OCI-LY3 (cell line): ENCODE measurements at regions not wholly inside any gene's neighbourhood (a gene's known extent, or its start where the extent isn't known, plus 50 kb on each side); places are given as distances from the start of the nearest gene placed in this dataset.

Source experiments
- CTCF ChIP-seq: fragments of 200-600, 300-600 bp; sonication (generic); IDR thresholded peaks from 2 replicates; pipeline ENCODE4 v1.5.1; 2014; ENCODE audit warnings: antibody characterized with exemption, low read length, low read depth
- EZH2phosphoT487 ChIP-seq: fragments of 200-600 bp; shearing (Covaris generic); IDR thresholded peaks from 2 replicates; pipeline ENCODE4 v1.6.1; 2018; ENCODE audit warnings: antibody characterized with exemption, mixed run types, low read depth

DNA sequence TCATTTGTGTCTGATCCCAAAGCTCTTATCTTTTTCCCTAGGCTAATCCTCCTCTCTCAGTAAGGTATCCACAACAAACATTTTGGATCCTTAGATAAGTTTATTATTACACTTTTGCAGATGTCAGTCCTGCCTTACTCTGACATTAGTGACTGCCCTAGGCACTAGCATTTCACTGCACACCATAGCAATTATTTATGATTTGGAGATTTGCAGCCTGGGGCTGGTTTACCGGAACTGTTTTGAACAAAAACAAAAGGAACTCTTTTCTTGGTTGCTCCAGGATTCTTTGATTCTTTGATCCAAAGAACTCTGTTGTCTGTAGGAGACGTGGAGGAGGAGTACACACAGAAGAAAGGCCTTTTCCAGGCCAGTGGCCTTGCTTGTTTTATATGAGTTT, 80.4 kb downstream of the EDNRB start:
- TF ChIP-seq CTCF (no peak), EZH2phosphoT487 (no peak)
